ENCODE measurements at regions not wholly inside any gene's neighbourhood (a gene's known extent, or its start where the extent isn't known, plus 50 kb on each side); places are given as distances from the start of the nearest gene placed in this dataset.

DNA sequence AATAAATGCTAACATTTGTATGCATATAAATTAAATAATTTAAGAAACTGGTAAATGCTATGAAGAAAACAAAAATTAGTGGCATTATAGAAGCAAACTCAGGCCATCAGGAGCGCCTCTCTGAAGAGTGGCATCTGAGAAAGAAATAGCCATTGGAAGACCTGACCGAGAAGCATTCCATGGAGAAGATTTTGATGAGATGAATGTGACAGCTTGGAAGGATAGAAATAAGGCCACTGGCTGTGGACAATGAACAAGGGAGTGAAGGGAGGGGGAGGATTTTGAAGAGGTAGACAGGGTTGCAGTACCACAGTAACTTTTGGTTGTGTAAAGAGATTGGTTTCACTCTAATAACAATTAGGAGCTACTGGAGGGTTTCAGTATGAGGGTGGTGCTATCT lies 436.7 kb downstream of the CCSER2 start:
- DNase-seq (ENCODE audit: low read depth): no peak
- H3K4me3 ChIP-seq (ENCODE audit: low read depth, low read length): no peak overlapping the region

GRCh38 chr10:84765656-84766055 lies 437.3 kb downstream of the CCSER2 start:
- no peak overlapping the region for H3K4me3 ChIP-seq (ENCODE audit: low read depth, low read length)
- DNase-seq (ENCODE audit: low read depth): no peak

DNA sequence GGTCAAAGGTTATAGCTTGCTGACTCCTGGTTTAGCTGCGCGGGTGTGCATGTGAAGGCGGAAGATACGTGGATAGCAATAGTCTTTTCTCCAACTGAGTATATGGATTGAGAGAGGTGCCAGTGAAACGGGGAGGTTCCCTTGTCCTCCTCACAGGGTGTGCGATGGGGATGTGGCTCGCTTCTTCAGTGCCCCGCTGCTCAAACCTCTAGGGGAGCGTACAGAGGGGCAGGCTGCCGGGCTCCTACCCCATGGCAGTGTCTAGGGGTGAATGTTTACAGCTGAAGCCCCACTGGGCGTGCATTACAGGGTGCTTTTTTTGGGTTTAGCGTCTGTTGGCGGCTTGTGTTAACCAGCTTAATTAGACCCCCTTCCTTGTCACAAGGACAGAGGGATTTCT lies 438.5 kb downstream of the CCSER2 start:
- DNase-seq (ENCODE audit: low read depth): no peak
- no peak overlapping the region for H3K4me3 ChIP-seq (ENCODE audit: low read depth, low read length)

DNA sequence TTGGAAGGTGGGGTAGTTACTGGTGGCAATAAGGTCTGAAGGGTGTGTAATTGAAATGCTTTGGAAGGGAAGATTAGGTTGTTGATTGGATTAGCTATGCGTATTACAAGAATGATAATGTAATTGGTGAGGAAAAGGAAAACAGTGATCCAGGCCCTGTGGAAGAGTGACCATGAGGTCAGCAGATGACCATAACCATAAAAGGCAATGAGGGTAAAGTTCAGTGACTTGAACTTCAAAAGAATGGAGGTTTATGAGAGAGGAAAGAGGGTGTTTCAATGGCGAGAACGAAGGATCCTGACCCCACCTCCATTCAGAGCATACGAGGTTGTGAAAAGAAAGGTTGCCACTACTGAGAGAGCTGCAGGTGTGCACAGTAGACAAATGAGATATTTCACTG lies 439.7 kb downstream of the CCSER2 start:
- no peak overlapping the region for H3K4me3 ChIP-seq (ENCODE audit: low read depth, low read length)

GRCh38 chr10:84770824-84771223 lies 442.4 kb downstream of the CCSER2 start:
- no peak overlapping the region for H3K4me3 ChIP-seq (ENCODE audit: low read depth, low read length)
- DNase-seq (ENCODE audit: low read depth): no peak

More for the DNA sequence above, 439.7 kb downstream of the CCSER2 start:
- DNase-seq (ENCODE audit: low read depth): no peak

DNA sequence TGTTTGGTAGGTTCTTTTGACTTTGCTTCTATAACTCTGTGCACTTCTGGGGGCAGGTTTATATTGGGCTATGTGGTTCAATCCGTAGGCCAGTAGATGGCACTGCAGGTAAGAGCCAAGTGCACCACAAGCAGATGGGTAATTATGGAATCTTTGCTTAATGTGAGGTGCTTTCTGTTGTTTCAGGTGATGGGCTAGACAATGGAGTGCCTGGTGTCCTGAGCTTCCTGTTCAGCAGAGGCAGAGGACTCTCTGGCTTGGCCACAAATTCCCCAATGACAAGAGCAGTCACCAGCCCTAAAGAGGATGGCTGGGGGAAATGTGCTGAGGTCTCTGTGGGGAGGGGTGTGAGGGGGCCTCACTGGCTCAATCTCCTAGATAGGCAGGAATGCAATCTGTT lies 455.0 kb downstream of the CCSER2 start:
- no peak for DNase-seq (ENCODE audit: low read depth)
- H3K4me3 ChIP-seq (ENCODE audit: low read depth, low read length): no peak overlapping the region

- no peak overlapping the region for H3K4me3 ChIP-seq (ENCODE audit: low read depth, low read length)
- DNase-seq (ENCODE audit: low read depth): no peak
Measured at GRCh38 chr10:84783909-84784308, 455.5 kb downstream of the CCSER2 start.

GRCh38 chr10:84784749-84785148 lies 456.4 kb downstream of the CCSER2 start:
- DNase-seq (ENCODE audit: low read depth): no peak
- no peak overlapping the region for H3K4me3 ChIP-seq (ENCODE audit: low read depth, low read length)

DNA sequence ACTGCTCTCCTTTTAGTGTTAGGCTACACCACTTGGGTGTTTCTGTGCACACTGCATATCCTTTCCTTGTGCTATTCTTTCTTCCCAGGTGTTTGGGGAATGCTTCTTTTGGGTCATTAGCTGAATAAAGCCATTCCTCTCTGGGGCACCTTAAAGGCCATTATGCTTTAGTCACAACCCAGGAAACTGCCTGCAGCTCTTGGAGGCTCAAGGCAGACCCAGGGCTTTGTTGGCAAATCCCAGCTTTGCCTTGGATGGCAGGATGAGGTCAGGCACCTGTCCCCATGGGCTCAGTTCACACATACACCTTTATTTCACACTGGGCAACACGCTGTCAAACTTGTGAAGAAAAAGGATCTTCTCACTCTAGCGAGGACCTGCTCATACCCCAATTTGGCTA lies 460.6 kb downstream of the CCSER2 start:
- no peak overlapping the region for H3K4me3 ChIP-seq (ENCODE audit: low read depth, low read length)
- no peak for DNase-seq (ENCODE audit: low read depth)

DNA sequence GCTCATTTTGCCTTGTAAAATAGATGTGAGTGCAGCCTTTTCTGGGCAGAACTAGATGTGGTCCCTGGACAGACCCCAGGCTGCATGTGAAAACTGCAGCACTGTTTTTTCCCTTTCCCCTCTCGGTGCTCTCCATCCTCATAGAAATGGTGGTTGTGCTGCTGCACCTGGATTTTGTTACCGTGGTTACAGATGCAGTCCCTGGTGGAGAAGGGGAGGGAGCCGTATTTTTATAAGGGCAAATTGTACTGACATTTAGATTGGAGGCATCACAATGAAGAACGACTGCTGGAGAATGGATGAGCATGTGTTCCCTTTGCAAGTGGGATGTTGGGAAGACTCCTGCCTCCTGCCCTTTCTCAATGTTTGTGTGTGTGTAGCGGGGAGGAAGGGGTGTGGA lies 469.9 kb downstream of the CCSER2 start:
- no peak overlapping the region for H3K4me3 ChIP-seq (ENCODE audit: low read depth, low read length)
- DNase-seq (ENCODE audit: low read depth): no peak

DNA sequence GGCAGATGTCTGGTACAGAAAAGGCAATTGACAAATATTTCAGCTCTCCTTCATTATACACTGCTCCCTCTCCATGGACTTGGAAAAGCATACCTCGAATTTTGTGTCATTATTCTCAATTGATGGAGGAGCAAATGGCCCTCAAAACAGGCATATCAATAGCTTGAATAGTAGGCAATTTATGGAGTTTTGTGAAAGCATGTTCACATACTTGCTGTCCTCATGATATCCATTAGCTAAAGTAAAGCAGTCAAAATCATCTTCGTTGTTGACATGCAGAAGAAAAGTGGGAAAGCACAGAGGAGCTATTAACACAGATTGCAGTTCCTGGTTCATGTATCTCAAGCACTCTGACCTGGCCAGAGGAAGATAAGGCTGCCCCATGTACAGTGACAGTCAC lies 472.8 kb downstream of the CCSER2 start:
- H3K4me3 ChIP-seq (ENCODE audit: low read depth, low read length): no peak overlapping the region
- no peak for DNase-seq (ENCODE audit: low read depth)

DNA sequence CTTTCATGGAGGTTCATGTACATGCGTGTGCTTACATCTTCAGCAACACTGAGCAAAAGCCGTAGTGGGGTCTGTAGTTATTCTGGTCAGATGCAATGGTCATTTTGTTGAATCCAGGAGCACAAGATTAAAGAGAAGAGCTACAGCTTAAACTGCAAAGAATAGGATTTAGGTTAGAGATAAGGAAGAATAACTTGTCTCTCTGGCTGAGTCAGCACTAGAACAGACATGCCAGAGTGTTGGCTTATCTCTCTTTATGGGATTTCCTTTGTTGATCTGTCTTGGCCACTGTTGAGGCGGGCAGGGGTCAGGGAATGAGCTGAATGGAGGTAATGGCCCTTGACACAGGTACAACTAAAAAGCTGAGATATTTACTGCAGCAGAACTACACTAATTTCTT lies 473.5 kb downstream of the CCSER2 start:
- H3K4me3 ChIP-seq (ENCODE audit: low read depth, low read length): no peak overlapping the region
- no peak for DNase-seq (ENCODE audit: low read depth)

GRCh38 chr10:84805149-84805548 lies 476.8 kb downstream of the CCSER2 start:
- DNase-seq (ENCODE audit: low read depth): no peak
- no peak overlapping the region for H3K4me3 ChIP-seq (ENCODE audit: low read depth, low read length)

- DNase-seq (ENCODE audit: low read depth): no peak
- no peak overlapping the region for H3K4me3 ChIP-seq (ENCODE audit: low read depth, low read length)
Measured at GRCh38 chr10:84811113-84811512, 482.7 kb downstream of the CCSER2 start.

GRCh38 chr10:84818961-84819360 lies 490.6 kb downstream of the CCSER2 start:
- H3K4me3 ChIP-seq (ENCODE audit: low read depth, low read length): no peak overlapping the region
- no peak for DNase-seq (ENCODE audit: low read depth)

GRCh38 chr10:84820120-84820519 lies 491.7 kb downstream of the CCSER2 start:
- DNase-seq (ENCODE audit: low read depth): no peak
- no peak overlapping the region for H3K4me3 ChIP-seq (ENCODE audit: low read depth, low read length)

- no peak for DNase-seq (ENCODE audit: low read depth)
- H3K4me3 ChIP-seq (ENCODE audit: low read depth, low read length): no peak overlapping the region
Measured at GRCh38 chr10:84820596-84820995, 492.2 kb downstream of the CCSER2 start.

GRCh38 chr10:84822931-84823630 lies 494.7 kb downstream of the CCSER2 start:
- H3K4me3 ChIP-seq (ENCODE audit: low read depth, low read length): no peak overlapping the region
- DNase-seq (ENCODE audit: low read depth): no peak

- DNase-seq (ENCODE audit: low read depth): no peak
- H3K4me3 ChIP-seq (ENCODE audit: low read depth, low read length): no peak overlapping the region
Measured at GRCh38 chr10:84824525-84824924, 496.1 kb downstream of the CCSER2 start.

DNA sequence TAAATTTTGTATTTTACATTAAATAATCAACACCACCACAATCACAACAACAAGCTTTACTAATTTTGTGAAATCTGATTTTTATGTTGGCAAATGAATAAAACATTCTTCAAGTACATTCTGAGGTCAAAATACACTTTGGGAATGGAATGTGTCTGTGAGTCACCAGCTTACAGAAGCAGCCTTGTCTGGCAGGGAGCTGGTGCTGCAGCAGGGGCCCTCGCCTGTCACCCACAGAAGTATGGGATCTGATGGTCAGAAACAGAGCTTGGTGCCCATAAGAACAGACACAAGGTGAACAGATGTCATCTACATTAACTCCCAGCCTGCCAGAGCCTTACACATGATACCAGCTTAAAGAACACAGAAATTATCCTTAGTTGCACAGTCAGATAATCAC lies 496.9 kb downstream of the CCSER2 start:
- DNase-seq (ENCODE audit: low read depth): peak; percentile 23
- no peak overlapping the region for H3K4me3 ChIP-seq (ENCODE audit: low read depth, low read length)

DNA sequence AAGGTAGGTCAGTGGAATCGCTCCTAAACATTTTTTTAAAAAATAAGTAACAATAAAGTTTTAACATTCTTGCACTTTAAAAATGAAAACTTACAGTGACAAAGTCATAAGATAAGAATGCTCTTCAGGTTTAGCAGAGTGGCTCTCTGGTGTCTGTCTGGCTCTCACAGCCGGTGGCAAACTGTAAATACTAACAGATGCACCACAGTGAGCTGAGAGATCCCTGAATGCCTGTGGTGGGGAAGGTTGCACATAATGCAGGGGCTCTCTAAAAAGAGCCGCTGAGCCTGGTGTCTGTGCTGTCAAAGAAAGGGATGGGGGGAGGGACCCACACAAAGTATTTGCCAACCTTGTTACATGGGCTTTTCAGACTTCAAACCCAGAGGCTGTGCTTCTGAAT lies 498.3 kb downstream of the CCSER2 start:
- no peak overlapping the region for H3K4me3 ChIP-seq (ENCODE audit: low read depth, low read length)
- DNase-seq (ENCODE audit: low read depth): no peak

DNA sequence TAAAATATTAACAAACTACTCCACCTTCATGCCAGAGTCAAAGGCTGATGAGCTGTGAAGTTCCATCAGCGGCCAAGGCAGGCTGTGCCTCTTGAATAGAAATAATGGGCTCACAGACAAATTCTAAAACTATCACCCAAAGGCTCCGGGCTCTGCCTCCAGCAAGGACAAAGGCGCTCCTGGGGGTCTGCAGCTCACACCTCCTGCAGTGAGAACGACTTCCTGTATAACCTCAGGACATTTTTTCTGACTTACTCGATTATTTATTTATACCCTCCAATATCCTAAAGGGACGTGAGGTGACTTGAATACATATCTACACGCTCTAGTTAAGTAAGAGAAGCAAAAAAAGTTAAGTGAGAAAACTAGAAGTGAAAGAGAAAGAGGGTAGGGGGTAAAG lies 500.7 kb downstream of the CCSER2 start:
- no peak for DNase-seq (ENCODE audit: low read depth)

More for the DNA sequence above, 500.7 kb downstream of the CCSER2 start:
- H3K4me3 ChIP-seq (ENCODE audit: low read depth, low read length): no peak overlapping the region
